Erythroblast (primary cell): ENCODE measurements at regions not wholly inside any gene's neighbourhood (a gene's known extent, or its start where the extent isn't known, plus 50 kb on each side); places are given as distances from the start of the nearest gene placed in this dataset.

ENCODE experiments used
- GATA1 ChIP-seq: IDR thresholded peaks from 2 replicates; pipeline ENCODE4 v1.6.1; 2011; ENCODE audit warnings: low read depth, mild to moderate bottlenecking, control low read depth, low read length, moderate library complexity
- POLR2A ChIP-seq: IDR thresholded peaks from 2 replicates; pipeline ENCODE4 v1.6.1; 2011; ENCODE audit warnings: mild to moderate bottlenecking, low read length

- TF ChIP-seq POLR2A (no peak), GATA1 (no peak)
Measured at GRCh38 chr17:56737421-56738161, 96.1 kb downstream of the C17orf67 start.
